BLaER1 treated with 17β-estradiol and CSF1 and Interleukin-3, amounts not matched to agents 10 nM and 100 nM (cell line): ENCODE measurements at regions not wholly inside any gene's neighbourhood (a gene's known extent, or its start where the extent isn't known, plus 50 kb on each side); places are given as distances from the start of the nearest gene placed in this dataset.
A peak's percentile ranks its signal among the peaks of the same experiment; 100 is the strongest.

Experiments
- H3K27ac ChIP-seq, 11 experiments: shearing (Covaris generic); formaldehyde crosslinking; 2 replicates each; pipeline ENCODE4 v1.8.1; 2022
- H3K27me3 ChIP-seq, 11 experiments: shearing (Covaris generic); formaldehyde crosslinking; 2 replicates each; pipeline ENCODE4 v1.8.1; 2022
- H3K36me3 ChIP-seq, 11 experiments: shearing (Covaris generic); formaldehyde crosslinking; 2 replicates each; pipeline ENCODE4 v1.8.1; 2022
- H3K4me1 ChIP-seq, 10 experiments: shearing (Covaris generic); formaldehyde crosslinking; 2 replicates each; pipeline ENCODE4 v1.8.1; 2022
- H3K4me2 ChIP-seq, 11 experiments: shearing (Covaris generic); formaldehyde crosslinking; 2 replicates each; pipeline ENCODE4 v1.8.1; 2022
- H3K4me3 ChIP-seq, 10 experiments: shearing (Covaris generic); formaldehyde crosslinking; 2 replicates each; pipeline ENCODE4 v1.8.1; 2022
- H3K9ac ChIP-seq, 11 experiments: shearing (Covaris generic); formaldehyde crosslinking; 2 replicates each; pipeline ENCODE4 v1.8.1; 2022
- H3K9me3 ChIP-seq, 11 experiments: shearing (Covaris generic); formaldehyde crosslinking; replicated peaks in 1 of 11; 2 replicates each; pipeline ENCODE4 v1.8.1; 2022
- H4K20me1 ChIP-seq, 11 experiments: shearing (Covaris generic); formaldehyde crosslinking; 2 replicates each; pipeline ENCODE4 v1.8.1; 2022
- Cebpa-rat ChIP-seq, 11 experiments: shearing (Covaris generic); IDR thresholded peaks; 2 replicates each; pipeline ENCODE4 v1.8.1; 2022

DNA sequence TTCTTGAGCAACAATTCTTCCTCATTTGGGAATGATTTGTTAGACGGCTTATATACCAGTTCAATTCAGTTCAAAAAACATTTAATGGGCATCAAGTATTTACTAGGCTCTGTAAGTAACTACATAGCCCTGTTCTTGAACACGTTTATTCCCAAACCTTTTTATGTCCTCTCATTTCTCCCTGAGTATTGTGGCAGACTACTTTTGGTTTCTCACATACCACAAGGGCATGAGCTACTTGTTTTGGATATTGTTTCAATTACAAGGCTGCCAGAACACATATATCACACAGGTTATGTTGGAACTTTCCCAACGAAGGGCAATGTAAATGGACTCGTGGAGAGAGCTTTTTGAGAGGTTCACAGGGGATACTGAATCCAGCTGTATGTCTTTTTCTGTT, 363.8 kb upstream of the NAALADL2 start:
- no peaks in the 10 kb centered on the region for H3K9me3 ChIP-seq
- no peaks in the 10 kb centered on the region for H3K36me3 ChIP-seq
- TF ChIP-seq Cebpa-rat (IDR thresholded peaks at IDR 0.05), result no peak
- H3K4me2 ChIP-seq, result no peak overlapping the region
- H3K4me1 ChIP-seq, result peaks cover 0 to 12% (median 5%) of the 10 kb centered on the region in 10 experiments; a peak in 13 of 20 replicates
- H3K4me3 ChIP-seq, result no peak overlapping the region
- no peaks in the 10 kb centered on the region for H3K27me3 ChIP-seq
- no peak overlapping the region for H3K27ac ChIP-seq
- no peaks in the 10 kb centered on the region for H4K20me1 ChIP-seq
- no peak overlapping the region for H3K9ac ChIP-seq

DNA sequence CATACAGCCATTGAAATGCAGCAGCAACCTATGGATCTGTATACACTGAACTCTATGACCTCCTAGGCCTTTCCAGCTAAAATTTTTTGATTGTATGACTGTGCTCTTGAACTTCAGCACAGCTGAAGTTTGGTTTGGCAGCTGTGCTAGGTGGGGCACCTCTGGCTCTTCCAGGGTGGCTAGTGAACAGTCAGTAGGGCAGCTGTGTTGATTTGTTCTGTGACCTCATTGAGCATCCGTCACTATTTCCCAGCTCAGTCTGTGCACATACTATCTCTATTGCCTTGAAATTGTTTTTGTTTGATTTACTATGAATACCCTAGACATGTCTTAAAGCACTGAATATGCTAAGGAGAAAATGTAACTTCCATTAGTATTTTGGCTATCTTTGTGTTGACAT, 363.2 kb upstream of the NAALADL2 start:
- Histone ChIP-seq H3K9me3 (no peaks in the 10 kb centered on the region), H3K27ac (no peak overlapping the region), H3K36me3 (no peaks in the 10 kb centered on the region), H3K4me1 (peaks cover 0 to 12% (median 5%) of the 10 kb centered on the region in 10 experiments; a peak in 13 of 20 replicates), H3K27me3 (no peaks in the 10 kb centered on the region), H3K4me2 (no peak overlapping the region), H3K4me3 (no peak overlapping the region), H3K9ac (no peak overlapping the region), H4K20me1 (no peaks in the 10 kb centered on the region)
- no peak for TF ChIP-seq Cebpa-rat (IDR thresholded peaks at IDR 0.05)

DNA sequence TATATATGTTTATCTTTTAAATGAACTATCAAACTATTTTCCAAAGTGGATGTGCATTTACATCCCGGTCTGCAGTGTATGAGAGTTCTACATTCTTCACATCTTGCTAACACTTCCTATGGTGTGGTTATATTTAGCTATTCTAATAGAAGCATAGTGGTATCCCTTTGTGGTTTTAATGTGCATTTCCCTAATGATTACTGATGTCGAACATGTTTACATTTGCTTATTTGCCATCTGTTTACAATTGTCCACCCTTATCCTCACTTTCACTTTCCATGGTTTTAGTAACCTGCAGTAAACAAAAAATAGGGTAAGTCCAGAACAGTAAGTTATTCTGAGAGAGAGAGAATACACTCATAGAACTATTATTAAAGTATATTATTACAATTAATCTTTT, 360.5 kb upstream of the NAALADL2 start:
- Histone ChIP-seq H3K4me2 (peak overlapping the region in 5 of 11 experiments; percentile 26 to 46 (median 38); a peak in 7 of 22 replicates), H3K27ac (no peak overlapping the region), H3K9ac (no peak overlapping the region)

DNA sequence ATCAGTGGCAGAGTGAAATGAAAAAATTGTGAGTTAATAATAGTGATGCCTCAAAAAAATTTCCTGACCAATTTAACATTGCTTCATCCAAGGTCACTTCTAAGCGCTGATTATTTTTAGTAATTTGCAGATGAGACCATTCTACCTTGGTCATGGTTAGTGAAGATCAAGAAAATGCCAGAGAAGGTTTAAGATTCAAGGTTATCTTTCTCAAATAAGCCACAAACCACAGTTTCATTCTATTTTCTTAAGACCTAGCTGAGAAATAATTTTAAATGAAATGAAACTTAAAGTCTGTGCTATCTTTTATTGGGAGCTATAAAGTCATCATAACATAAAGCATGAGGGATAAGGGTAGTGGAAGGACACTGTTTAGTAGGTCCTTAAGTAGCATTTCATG, 353.9 kb upstream of the NAALADL2 start:
- H3K36me3 ChIP-seq, result no peaks in the 10 kb centered on the region
- no peak for TF ChIP-seq Cebpa-rat (IDR thresholded peaks at IDR 0.05)
- H3K4me3 ChIP-seq, result no peak overlapping the region
- H3K9me3 ChIP-seq, result no peaks in the 10 kb centered on the region
- no peak overlapping the region for H3K9ac ChIP-seq
- H4K20me1 ChIP-seq, result no peaks in the 10 kb centered on the region
- no peak overlapping the region for H3K4me2 ChIP-seq
- no peaks in the 10 kb centered on the region for H3K4me1 ChIP-seq
- no peaks in the 10 kb centered on the region for H3K27me3 ChIP-seq
- H3K27ac ChIP-seq, result no peak overlapping the region

More for the DNA sequence above, 360.5 kb upstream of the NAALADL2 start:
- H3K27me3 ChIP-seq, result no peaks in the 10 kb centered on the region
- H3K36me3 ChIP-seq, result no peaks in the 10 kb centered on the region
- no peak for TF ChIP-seq Cebpa-rat (IDR thresholded peaks at IDR 0.05)
- no peak overlapping the region for H3K4me3 ChIP-seq
- H4K20me1 ChIP-seq, result no peaks in the 10 kb centered on the region
- H3K9me3 ChIP-seq, result no peaks in the 10 kb centered on the region
- H3K4me1 ChIP-seq, result peaks cover 0 to 12% (median 5%) of the 10 kb centered on the region in 10 experiments; a peak in 13 of 20 replicates

DNA sequence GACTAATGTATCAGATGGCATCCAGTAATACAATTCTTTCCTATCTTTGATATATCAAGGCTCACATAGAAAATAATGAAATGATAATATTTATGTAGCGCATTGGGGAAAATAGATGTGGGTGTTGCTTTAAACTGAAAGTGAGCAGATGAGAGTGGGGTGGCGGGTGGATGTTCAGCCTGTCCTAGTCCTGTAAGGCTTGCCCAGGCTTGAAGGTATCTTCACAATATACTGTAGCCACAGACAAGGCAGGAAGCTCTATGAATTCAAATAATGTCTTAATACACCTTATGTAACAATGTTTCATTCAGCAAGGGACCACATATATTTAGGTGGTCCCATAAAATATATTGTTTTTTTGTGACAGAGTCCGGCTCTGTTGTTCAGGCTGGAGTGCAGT, 334.9 kb upstream of the NAALADL2 start:
- TF ChIP-seq Cebpa-rat (IDR thresholded peaks at IDR 0.05), result no peak
- H3K4me3 ChIP-seq, result no peak overlapping the region
- no peak overlapping the region for H3K4me2 ChIP-seq
- no peak overlapping the region for H3K9ac ChIP-seq
- no peaks in the 10 kb centered on the region for H3K36me3 ChIP-seq
- H3K27ac ChIP-seq, result no peak overlapping the region
- H3K4me1 ChIP-seq, result no peaks in the 10 kb centered on the region
- H3K27me3 ChIP-seq, result no peaks in the 10 kb centered on the region
- no peaks in the 10 kb centered on the region for H4K20me1 ChIP-seq
- H3K9me3 ChIP-seq, result no peaks in the 10 kb centered on the region

DNA sequence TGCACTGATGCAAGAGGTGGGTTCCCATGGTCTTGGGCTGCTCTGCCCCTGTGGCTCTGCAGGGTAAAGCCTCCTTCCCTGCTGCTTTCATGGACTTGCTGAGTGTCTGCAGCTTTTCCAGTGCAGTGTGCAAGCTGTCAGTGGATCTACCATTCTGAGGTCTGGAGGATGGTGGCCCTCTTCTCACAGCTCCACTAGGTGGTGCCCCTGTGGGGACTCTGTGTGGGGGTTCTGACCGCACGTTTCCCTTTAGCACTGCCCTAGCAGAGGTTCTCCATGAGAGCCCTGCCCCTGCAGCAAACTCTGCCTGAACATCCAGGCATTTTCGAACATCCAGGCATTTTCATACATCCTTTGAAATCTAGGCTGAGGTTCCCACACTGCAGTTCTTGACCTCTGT, 329.8 kb upstream of the NAALADL2 start:
- Histone ChIP-seq H3K4me1 (no peaks in the 10 kb centered on the region), H3K4me3 (no peak overlapping the region), H3K9ac (no peak overlapping the region), H3K27ac (no peak overlapping the region), H3K36me3 (no peaks in the 10 kb centered on the region), H3K9me3 (no peaks in the 10 kb centered on the region), H4K20me1 (no peaks in the 10 kb centered on the region), H3K27me3 (no peaks in the 10 kb centered on the region), H3K4me2 (no peak overlapping the region)
- no peak for TF ChIP-seq Cebpa-rat (IDR thresholded peaks at IDR 0.05)

DNA sequence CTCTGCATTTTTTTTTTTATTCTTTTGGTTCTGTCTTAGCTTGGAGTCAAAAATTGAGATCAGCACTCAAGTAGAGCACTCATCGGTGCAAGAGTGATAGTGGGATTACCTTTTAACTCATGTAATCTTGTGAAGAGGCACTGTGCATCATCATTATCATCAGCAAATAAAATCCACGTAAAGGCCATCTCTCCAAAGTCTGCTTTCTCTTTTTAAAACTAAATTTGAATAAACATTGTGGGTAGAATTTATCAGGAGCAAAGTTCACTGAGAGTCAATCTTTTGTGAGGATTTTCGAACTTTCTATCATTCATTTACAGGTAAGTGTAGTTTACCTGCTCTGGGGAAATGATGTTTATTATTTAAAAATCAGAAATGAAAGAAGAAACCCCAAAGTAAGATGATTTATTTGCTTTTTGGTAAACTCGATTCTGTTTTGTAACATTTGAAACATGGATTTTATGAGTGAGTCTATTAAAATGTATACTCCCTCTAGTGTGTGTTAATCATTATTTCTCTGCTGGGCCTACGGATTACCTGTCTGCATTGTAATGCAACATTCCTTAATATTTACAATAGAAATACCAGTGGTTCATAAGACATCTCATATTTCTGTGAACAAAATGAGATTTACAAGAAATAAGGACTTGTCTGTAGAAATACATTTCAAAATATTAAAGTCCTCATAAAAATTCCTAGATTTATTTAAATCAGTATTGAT, 327.7 kb upstream of the NAALADL2 start:
- Histone ChIP-seq H3K4me1 (no peaks in the 10 kb centered on the region), H3K4me2 (no peak overlapping the region)

DNA sequence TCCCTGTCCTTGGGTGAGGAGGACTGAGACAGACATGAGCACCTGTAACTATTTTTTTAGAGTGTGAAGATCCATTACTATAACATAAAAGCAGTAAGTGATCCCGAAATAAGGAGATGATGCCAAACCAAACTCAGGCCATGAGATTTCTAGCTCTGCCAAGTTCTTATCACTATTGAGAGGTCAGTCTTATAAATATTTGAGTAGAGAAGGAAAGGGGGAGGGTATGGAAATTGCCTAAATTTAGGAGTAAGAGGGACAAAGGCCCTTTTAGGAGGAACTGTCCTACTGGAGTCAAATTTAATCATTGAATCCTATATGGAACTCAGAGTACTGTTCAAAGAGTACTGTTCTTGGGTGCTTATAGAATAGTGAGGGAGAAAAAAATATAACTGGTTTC, 326.9 kb upstream of the NAALADL2 start:
- no peak for TF ChIP-seq Cebpa-rat (IDR thresholded peaks at IDR 0.05)
- no peaks in the 10 kb centered on the region for H3K9me3 ChIP-seq
- H3K4me1 ChIP-seq, result no peaks in the 10 kb centered on the region
- no peak overlapping the region for H3K27ac ChIP-seq
- no peaks in the 10 kb centered on the region for H3K27me3 ChIP-seq
- H3K4me2 ChIP-seq, result no peak overlapping the region
- no peak overlapping the region for H3K9ac ChIP-seq
- no peaks in the 10 kb centered on the region for H3K36me3 ChIP-seq
- H3K4me3 ChIP-seq, result no peak overlapping the region
- H4K20me1 ChIP-seq, result no peaks in the 10 kb centered on the region

More for the DNA sequence above, 327.7 kb upstream of the NAALADL2 start:
- Histone ChIP-seq H3K27ac (no peak overlapping the region), H4K20me1 (no peaks in the 10 kb centered on the region), H3K36me3 (no peaks in the 10 kb centered on the region), H3K9me3 (no peaks in the 10 kb centered on the region), H3K4me3 (no peak overlapping the region), H3K27me3 (no peaks in the 10 kb centered on the region), H3K9ac (no peak overlapping the region)
- no peak for TF ChIP-seq Cebpa-rat (IDR thresholded peaks at IDR 0.05)

DNA sequence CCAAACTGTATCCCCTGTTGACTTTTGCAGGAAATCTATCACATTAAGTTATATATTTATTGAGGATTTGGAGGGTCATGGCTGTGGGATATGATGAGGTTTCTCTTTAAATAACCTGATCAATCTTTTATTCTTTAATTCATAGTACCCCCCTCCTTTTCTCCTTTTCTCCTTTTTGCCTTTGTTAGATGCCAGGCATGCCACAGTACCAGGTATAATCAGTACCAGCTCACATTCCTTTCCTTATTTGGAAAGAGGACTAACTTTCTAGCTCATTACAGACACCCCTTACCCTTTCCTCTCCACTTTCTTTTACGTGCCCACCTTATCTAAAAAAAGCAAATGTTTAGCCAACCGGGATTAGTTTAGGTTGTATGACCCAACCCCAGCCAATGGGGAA, 326.4 kb upstream of the NAALADL2 start:
- Histone ChIP-seq H3K4me1 (no peaks in the 10 kb centered on the region), H3K27ac (no peak overlapping the region)

DNA sequence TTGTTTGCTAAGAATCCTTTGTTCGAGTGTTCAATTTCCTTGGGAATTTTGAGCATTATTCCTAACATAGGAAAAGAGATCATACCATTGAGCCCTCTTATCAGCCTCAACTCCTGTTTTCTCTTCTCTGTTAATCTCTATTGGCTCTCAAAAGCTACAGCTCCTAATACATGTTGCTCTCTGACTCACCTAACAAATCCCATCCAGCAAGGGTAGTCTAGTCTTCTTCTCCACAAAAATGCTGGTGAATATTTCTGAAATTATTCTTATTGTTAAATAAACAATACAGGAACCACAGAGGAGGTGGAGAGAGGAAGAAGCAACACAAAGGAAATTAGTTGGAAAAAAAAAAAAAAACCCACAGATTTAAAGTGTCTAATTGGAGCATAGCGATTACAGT, 325.8 kb upstream of the NAALADL2 start:
- TF ChIP-seq Cebpa-rat (IDR thresholded peaks at IDR 0.05), result no peak
- no peaks in the 10 kb centered on the region for H4K20me1 ChIP-seq
- H3K36me3 ChIP-seq, result no peaks in the 10 kb centered on the region

More for the DNA sequence above, 326.4 kb upstream of the NAALADL2 start:
- no peak overlapping the region for H3K4me3 ChIP-seq
- H3K9me3 ChIP-seq, result no peaks in the 10 kb centered on the region
- no peak overlapping the region for H3K9ac ChIP-seq
- no peaks in the 10 kb centered on the region for H3K27me3 ChIP-seq
- no peak overlapping the region for H3K4me2 ChIP-seq
- H4K20me1 ChIP-seq, result no peaks in the 10 kb centered on the region
- TF ChIP-seq Cebpa-rat (IDR thresholded peaks at IDR 0.05), result no peak
- no peaks in the 10 kb centered on the region for H3K36me3 ChIP-seq

More for the DNA sequence above, 325.8 kb upstream of the NAALADL2 start:
- H3K27me3 ChIP-seq, result no peaks in the 10 kb centered on the region
- H3K27ac ChIP-seq, result no peak overlapping the region
- H3K4me3 ChIP-seq, result no peak overlapping the region
- H3K9me3 ChIP-seq, result no peaks in the 10 kb centered on the region
- H3K4me1 ChIP-seq, result no peaks in the 10 kb centered on the region
- H3K9ac ChIP-seq, result no peak overlapping the region
- H3K4me2 ChIP-seq, result no peak overlapping the region
